ENCODE measurements at regions not wholly inside any gene's neighbourhood (a gene's known extent, or its start where the extent isn't known, plus 50 kb on each side); places are given as distances from the start of the nearest gene placed in this dataset.

GRCh38 chr6:56407883-56408410 lies 160.6 kb upstream of the COL21A1 start:
- no peak for DNase-seq (ENCODE audit: low spot score)

GRCh38 chr6:56406276-56407269 lies 159.2 kb upstream of the COL21A1 start:
- DNase-seq (ENCODE audit: low spot score), result no peak

- DNase-seq (ENCODE audit: low spot score), result no peak
Measured at GRCh38 chr6:56404599-56404998, 157.2 kb upstream of the COL21A1 start.

GRCh38 chr6:56403745-56404144 lies 156.4 kb upstream of the COL21A1 start:
- no peak for DNase-seq (ENCODE audit: low spot score)

DNA sequence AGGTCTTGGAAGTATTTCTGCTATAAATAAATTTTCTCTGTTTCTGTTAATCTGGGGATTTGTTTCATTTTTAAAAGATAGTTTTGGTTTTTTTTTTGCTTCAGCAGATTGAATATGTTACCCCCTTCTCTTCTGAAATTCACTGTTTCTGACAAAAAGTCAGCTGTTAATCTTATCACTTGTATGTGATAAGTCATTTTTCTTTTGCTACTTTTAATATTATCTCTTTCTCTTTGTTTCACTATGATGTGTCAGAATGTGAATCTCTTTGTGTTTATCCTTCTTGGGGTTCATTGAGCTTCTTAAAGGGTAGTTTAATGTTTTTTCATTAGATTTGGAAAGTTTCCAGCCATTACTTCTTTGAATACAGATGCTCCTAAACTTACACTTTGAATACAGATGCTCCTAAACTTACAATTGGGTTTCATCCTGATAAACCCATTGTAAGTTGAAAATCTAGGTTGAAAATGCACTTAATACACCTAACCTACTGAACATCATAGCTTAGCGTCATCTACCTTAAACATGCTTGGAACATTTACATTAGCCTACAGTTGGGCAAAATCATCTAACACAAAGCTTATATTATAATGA lies 154.2 kb upstream of the COL21A1 start:
- DNase-seq (ENCODE audit: low spot score), result no peak

DNA sequence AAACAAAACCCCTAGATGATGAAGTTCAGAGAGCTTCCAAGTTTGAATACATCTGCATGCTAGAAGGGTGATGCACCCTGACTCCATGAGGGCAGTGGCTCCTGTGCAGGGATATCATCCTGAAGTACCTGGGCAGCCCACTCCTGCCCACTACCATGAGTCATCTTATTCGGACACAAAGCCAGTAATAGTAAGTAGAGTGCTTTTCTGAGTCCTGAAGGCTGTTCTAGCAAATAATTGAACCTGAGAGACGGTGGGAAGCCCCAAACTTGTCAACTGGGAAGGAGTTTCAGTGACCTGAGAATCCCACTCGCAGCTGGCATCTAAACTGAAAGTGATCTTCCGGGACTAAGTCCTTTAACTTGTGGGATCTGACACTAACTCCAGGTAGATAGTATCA lies 152.9 kb upstream of the COL21A1 start:
- no peak for DNase-seq (ENCODE audit: low spot score)

DNA sequence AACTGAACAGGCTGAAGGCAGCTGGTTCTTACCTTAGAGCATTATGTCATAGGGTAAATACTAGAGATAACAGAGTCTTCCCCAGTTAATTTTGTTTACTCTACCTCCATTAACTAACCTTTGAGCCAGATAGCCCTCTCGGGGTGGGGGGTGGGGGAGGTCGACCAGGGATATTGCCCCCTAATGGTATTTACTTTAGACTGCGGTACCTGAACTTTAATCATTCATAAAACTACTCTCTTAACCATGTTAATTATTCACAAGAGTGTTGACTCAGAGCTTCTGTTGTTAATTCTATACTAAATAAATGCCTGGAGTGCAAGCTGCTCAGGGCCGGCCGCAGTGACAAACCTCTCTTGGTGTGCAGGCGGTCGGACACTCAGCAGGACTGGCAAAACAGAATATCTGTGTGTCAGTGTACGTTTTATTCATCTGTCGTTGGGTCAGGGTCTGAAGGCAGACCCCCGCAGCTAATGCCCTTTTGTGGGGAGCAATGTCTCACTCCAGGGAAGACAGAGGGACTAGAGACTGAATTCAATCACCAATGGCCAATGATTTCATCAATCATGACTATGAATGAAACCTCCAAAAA lies 152.4 kb upstream of the COL21A1 start:
- DNase-seq (ENCODE audit: low spot score), result no peak

GRCh38 chr6:56399250-56399671 lies 151.9 kb upstream of the COL21A1 start:
- no peak for DNase-seq (ENCODE audit: low spot score)

GRCh38 chr6:56396435-56396834 lies 149.1 kb upstream of the COL21A1 start:
- DNase-seq (ENCODE audit: low spot score), result no peak

DNA sequence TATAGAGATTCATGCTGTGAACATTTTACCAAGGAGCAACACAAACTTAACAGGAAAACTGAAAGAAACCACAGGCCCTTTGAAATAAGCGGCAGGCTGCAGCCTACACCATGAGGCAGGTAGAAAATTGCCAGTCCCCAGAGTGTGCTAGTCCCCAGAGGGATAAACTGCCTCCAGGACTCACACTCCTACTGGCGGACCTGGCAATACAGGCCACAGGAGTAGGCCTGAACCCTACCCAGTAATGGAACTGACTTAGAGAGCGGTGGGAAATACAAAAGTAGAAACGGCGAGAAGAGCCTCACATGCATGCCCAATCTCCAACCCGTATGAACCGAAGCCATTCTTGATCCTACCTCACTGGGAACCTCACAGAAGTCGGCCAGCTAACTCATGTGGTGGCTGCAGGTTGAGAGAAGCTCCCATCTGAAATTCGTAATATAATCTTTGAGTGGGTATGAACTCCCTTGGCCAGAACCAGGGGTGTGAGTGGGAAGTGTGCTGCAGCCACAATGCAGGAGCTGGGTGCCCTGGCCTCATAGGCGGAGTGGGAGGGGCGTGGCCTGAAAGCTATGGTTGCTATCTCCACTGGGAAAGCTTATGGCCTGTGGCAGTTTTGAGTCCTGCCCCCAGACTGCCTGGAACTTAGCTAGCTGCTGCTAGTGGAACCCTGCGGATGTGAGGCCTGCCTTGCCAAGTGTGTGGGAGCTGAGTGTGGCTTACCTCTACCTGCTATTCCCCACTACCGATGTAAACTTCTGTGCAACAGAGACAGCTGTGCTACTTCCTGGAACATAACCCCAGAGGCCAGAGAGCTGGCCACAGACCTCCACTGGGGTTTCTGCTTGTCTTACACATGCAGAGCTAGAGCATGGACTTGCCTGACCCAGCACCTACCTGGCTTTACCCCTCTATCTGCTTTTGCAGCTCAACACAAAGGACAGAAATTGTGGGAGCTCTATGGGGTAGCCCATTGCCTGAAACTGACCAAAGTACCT lies 146.5 kb upstream of the COL21A1 start:
- no peak for DNase-seq (ENCODE audit: low spot score)

GRCh38 chr6:56388415-56388755 lies 141.0 kb upstream of the COL21A1 start:
- DNase-seq (ENCODE audit: low spot score), result no peak

- DNase-seq (ENCODE audit: low spot score), result no peak
Measured at GRCh38 chr6:56387621-56388414, 140.4 kb upstream of the COL21A1 start.

- DNase-seq (ENCODE audit: low spot score), result no peak
Measured at GRCh38 chr6:56386717-56387116, 139.3 kb upstream of the COL21A1 start.

DNA sequence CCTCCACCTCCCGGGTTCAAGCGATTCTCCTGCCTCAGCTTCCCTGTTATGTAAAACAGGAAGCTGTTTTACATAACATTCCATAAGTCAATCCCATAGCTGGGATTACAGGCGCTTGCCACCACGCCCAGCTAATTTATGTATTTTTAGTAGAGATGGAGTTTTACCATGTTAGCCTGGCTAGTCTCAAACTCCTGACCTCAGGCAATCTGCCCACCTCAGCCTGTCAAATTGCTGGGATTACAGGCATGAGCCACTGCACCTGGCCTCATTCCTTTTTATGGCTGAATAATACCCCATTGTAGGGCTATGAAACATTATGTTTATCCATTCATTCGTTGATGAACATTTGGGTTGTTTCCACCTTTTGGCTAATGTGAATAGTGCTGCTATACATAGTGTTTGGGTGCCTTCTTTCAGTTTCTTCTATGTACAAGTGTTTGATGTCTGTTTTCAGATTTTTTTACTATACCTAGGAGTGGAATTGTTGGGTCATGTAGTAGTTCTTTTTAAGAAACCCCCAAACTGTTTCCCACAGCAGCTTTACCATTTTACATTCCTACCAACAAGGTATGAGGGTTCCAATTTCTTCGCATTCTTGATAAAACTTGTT lies 138.7 kb upstream of the COL21A1 start:
- DNase-seq (ENCODE audit: low spot score), result no peak

GRCh38 chr6:56383160-56383559 lies 135.8 kb upstream of the COL21A1 start:
- no peak for DNase-seq (ENCODE audit: low spot score)

DNA sequence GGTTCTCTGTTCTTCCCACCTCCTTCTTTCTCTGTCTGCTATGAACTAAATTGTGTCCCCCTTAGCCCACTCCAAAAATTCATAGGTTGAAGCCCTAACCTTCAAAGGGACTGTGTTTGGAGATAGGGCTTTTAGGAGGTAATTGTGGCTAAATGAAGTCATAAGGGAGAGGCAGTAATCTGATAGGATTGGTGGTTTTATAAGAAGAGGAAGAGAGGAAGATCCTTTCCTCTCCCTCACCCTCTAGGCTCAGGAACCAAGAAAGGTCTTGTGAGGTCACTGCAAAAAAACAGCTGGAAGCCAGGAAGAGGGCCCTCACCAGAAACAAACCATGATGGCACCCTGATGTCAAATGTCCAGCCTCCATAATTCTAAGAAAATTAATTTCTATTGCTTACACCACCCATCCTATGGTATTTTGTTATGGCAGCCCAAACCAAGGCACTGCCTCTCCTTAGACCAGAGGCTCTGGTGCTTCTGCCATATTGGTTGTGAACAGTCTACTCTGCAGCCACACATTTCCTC lies 135.1 kb upstream of the COL21A1 start:
- no peak for DNase-seq (ENCODE audit: low spot score)

- DNase-seq (ENCODE audit: low spot score), result no peak
Measured at GRCh38 chr6:56381801-56382251, 134.4 kb upstream of the COL21A1 start.

- no peak for DNase-seq (ENCODE audit: low spot score)
Measured at GRCh38 chr6:56380476-56380875, 133.1 kb upstream of the COL21A1 start.

DNA sequence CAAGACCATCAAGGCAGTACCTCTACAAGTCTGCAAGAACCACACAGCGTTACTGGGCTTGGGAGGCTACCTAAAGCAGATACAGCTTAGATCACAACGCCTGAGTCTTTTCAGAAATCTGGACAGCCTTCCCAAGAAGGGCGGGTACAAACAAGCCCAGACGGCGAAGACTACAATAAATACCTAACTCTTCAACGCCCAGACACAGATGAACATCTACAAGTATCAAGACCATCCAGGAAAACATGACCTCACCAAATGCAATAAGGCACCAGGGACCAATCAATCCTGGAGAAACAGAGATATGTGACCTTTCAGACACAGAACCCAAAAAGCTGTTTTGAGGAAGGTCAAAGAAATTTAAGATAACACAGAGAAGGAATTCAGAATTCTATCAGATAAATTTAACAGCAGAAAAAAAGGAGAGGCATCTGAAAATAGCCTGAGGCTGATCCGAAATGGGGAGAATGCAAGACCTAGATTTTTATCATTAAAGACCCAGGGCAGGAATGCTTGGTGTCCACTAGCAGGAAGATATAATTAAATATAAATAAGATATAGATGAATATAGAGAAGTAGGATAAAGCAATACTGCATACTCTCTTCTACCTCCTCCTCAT lies 131.7 kb upstream of the COL21A1 start:
- DNase-seq (ENCODE audit: low spot score), result no peak

GRCh38 chr6:56378507-56378906 lies 131.1 kb upstream of the COL21A1 start:
- no peak for DNase-seq (ENCODE audit: low spot score)
